Fibroblast of lung (primary cell): ENCODE measurements at regions not wholly inside any gene's neighbourhood (a gene's known extent, or its start where the extent isn't known, plus 50 kb on each side); places are given as distances from the start of the nearest gene placed in this dataset.

ENCODE experiments used
- EZH2 ChIP-seq: IDR thresholded peaks from 2 replicates; pipeline ENCODE4 v1.5.1; 2012; ENCODE audit warnings: low read length, control low read depth, mild to moderate bottlenecking; ENCODE audit errors: missing control alignments
- TF ChIP-seq, protein P1 (sequence below), 2 donors: IDR thresholded peaks in 1 of 2; conservative IDR thresholded peaks in 1 of 2; 1 replicate in 1 of 2; 2 replicates in 1 of 2; pipeline ENCODE4 v1.5.1; 2011 to 2012; ENCODE audit warnings: low read length in 2 of 2, control low read depth in 1 of 2, inconsistent platforms in 1 of 2, low read depth in 1 of 2, mild to moderate bottlenecking in 1 of 2

DNA sequence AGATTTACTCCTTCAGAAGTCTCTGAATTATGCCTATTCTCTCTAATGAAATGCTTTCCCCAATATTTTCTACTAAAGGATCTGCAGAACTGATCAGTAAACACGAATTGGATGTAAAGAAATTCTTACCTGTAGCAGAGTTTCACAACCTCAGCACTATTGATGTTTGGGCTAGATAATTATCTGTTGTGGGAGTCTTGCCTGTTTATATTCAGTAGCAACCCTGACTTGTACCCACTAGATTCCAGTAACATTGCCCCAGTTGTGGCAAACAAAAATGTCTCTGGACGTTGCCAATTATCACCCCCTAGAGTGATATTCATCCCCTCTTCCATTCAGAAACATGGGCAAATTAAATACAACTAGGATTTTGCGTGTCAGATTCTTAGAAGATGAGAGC is 156.8 kb upstream of the TMTC2 start:
- TF ChIP-seq, protein P1, sequence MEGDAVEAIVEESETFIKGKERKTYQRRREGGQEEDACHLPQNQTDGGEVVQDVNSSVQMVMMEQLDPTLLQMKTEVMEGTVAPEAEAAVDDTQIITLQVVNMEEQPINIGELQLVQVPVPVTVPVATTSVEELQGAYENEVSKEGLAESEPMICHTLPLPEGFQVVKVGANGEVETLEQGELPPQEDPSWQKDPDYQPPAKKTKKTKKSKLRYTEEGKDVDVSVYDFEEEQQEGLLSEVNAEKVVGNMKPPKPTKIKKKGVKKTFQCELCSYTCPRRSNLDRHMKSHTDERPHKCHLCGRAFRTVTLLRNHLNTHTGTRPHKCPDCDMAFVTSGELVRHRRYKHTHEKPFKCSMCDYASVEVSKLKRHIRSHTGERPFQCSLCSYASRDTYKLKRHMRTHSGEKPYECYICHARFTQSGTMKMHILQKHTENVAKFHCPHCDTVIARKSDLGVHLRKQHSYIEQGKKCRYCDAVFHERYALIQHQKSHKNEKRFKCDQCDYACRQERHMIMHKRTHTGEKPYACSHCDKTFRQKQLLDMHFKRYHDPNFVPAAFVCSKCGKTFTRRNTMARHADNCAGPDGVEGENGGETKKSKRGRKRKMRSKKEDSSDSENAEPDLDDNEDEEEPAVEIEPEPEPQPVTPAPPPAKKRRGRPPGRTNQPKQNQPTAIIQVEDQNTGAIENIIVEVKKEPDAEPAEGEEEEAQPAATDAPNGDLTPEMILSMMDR (conservative IDR thresholded peaks at IDR 0.05 in 1 of 2, IDR thresholded peaks at IDR 0.05 in 1 of 2; ENCODE audit: low read depth in 1 of 2, low read length in 2 of 2): no peak
- TF ChIP-seq EZH2: no peak
